COLO829 (cell line): ENCODE measurements at regions not wholly inside any gene's neighbourhood (a gene's known extent, or its start where the extent isn't known, plus 50 kb on each side); places are given as distances from the start of the nearest gene placed in this dataset.
"Not testable (repeated sequence)": the region's sequence is repeated elsewhere in the genome, so short reads cannot be mapped to it uniquely, and the experiment has no call there.

Experiments
- DNase-seq: peaks from one replicate; pipeline ENCODE4 v3.0.0; 2012; ENCODE audit warnings: low spot score

DNA sequence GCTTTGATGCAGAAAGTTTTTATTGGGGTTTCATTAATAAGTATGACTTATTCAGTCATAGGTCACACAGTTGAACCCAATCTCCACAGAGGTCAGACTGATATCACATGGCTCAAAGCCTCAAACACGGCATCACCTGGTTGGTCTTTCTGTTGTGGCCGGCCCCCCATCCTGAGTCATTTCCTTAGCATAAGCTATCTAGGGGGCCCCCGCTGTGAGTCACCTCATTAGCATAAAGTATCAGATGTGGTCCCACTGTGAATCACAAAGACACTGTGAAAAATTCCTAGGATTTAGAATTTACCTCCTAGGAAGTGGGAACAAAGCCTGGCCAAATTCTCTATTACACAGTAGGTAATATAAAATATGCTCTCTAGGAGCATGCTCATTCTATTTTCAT is 502.2 kb downstream of the PYDC2 start:
- peak; percentile 27 for DNase-seq

DNA sequence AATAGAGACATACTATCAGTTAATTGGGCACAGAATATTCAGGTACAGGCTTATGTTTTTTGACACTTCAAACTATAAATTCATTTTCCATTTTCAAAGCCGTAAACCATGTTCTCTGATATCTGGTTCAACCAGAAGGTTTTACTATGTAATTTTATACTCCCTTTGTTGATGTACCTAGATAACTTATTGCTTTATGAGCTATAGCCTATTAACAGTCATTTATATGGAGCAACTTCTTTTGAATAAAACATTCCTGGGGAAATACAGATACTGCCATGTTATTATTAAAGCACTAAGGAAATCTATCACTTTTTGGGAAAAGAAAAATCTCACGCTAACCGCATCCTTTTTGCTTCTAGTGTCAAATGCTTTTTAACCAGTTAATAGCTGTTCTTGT is 505.6 kb downstream of the PYDC2 start:
- no peak for DNase-seq

DNA sequence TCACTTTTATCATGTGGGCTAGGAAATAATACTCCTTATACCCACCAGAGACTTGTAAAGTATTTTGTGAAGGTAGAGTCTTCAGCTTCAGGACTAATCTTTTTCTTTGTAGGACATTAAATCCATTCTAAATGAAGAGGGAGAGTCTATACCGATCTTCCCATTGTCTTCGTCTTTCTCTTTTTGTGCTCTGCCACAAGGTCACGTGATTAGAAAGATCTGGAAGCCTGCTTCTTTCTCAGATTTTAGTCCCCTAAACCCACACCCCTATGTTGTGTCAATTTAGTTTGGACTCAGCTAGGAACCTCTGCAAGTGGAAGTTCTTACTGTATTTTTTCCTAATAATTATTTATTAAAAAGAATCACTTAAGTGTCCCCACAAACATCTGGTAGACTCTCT is 507.3 kb downstream of the PYDC2 start:
- DNase-seq = no peak

DNA sequence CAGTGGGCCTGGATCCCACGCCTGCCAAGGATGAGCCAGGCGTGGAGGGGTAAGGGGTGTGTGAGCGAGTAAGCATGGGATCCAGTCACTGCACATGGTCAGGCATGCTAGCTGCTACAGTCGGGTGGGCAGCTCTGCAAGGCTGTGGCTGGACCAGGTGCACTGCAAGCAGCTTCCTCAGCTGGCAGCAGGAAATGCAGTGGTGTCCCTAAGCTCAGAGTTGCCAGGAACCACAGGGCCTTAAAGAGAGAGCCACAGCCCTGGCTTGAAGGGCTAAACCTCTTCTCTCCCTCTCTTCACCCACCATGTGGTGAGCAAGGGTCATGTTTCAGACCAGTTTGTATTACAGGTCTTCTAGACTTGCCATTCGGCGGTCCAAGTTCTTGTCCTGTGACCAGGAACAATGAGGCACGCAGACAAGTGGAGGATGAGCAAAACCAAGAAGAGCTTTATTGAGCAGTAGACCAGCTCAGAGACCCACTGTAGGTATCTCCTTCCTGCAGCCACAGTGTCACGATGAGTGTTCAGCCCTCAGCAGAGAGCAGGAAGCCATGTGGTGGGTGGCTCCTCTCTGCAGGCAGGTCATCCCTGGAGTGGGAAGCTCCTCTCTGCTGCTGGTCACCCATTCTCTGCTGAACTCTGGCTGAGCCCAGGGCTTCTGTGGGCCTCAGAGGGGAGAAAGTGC is 511.9 kb downstream of the PYDC2 start:
- no peak for DNase-seq

DNA sequence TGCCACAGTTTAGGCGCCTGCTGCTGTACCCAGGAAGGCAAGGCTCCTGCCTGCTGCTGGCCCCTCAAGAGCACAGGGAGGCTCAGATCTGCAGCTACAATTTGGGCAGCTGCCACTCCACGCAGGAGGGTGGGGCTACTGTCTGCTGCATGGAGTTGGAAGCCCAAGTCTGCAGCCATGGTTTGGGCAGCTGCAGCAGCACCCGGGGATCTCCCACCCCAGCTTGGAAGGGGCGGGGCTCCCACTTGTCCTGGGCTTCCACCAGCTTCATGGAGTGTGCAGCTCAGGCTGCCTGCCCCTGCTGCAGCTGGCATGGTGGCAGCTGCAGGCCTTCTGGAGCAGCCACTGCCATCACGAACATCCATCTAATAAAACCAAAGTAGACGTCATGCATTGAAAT is 512.9 kb downstream of the PYDC2 start:
- DNase-seq = no peak

DNA sequence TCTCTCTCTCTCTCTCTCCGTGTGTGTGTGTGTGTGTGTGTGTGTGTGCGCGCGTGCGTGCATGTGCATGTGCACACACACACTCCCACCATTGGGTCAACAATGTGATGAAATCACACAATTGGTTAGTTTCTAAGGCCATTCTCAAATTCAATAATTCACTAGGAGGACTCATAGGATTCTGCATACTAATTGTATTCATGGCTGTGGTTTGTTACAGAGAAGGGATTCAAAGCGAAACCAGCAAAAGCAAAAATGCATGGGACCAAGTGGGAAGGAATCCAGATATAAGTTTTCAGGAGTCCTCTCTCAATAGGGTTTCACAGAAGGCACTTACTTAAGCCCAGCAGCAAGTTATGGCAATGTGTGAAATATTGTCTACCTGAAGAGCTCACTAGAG is 515.0 kb downstream of the PYDC2 start:
- no peak for DNase-seq

DNA sequence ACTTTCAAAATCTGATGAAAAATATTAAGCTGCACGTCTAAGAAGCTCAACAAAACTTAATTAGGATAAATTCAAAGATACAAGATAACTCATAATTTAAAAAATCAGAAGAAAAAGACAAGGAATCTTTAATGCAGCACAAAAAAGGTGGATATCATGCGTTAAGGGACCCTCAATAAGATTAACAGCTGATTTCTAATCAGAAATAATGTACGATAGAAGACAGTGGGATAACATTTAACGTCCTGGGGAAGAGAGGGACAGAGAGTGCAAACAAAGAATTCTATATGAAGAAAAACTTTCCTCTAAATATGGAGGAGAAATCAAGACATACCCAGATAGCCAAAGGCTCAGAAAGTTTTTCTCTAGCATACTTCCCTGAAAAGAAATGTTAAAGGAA is 519.5 kb downstream of the PYDC2 start:
- no peak for DNase-seq

DNA sequence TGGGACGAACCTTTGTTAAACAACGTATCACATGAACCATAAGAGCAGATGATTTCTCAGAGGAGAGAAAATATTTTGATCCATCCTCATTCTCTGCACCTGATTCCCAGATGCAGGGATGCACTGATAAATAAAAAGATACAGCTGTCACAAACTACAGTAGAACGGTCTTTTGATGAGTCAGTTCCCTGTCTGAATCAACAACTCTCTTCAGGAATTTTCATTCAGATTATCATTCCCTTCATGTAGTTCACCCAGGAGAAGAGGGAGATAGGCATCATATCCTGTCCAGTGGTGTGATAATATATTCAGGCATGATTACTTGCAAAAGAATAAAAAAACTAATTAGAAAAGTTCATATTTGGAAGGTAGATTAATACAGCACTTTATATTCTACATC is 521.5 kb downstream of the PYDC2 start:
- DNase-seq = no peak

DNA sequence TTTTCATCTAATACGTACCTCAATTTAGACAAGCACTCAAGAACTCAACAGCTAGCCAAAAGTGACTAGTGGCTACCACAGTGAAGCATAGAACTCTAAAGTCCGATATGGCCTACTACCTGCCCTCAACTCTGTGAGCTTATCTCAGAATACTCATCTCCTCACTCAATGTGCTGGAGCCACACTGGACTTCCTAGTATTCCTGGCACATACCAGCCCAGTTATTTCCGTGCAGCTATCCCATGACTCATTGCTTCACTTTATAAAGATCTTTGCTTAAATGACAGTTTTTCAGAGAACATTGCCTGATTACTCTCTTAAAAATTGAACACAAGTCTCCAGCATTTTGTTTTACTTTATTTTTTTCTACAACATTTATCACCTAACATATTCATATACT is 524.7 kb downstream of the PYDC2 start:
- DNase-seq = no peak

DNA sequence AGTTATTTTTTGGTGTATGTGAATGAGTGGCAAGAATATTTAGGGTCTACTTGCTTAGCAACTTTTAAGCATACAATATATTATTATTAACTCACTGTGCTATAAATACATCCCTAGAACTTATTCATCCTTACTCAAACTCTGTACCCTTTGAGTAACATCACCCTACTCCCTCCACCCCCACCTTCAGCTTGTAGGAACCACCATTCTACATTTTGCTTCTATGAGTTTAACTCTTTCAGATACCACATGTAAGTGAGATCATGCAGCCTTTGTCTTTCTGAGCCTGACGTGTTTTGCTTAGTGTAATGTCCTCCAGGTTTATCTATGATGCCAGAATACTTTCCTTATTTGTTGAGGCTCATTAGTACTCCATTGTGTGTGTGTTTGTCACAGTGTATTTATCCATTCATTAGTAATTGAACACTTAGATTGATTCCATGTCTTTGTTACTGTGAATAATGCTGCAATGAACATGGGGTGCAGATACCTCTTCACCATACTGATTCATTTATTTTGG is 526.9 kb downstream of the PYDC2 start:
- no peak for DNase-seq

DNA sequence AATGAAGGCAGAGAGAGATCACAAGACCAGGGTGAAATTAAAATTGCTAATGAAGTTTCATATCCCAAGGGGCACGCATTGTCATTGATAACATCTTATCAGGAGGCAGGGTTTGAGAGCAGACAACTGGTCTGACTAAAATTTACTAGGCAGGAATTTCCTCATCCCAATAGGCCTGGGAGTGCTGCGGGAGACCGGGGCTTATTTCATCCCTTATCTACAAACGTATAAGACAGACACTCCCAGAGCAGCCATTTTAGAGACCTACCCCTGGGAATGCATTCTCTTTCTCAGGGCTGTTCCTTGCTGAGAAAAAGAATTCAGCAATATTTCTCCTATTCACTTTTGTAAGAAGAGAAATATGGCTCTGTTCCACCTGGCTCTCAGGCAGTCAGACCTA is 533.0 kb downstream of the PYDC2 start:
- DNase-seq = not testable (repeated sequence)

DNA sequence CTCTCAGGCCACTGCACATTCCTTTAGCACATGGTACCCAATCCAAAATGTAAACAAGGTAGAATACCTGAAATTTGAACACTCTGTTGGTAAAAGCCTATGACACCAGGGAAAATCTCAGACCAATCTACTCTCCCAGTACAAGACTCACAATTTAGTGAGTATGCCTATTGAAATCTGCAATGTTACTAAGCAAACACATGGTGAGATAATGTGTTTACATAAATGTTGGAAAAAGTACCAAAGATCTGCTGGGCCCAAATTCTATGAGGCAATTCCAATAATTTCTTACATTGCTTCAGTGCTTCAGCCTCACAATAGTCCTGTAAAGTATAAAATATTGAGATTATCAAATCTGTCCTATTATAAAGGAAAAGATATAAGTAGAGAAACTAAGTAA is 536.1 kb downstream of the PYDC2 start:
- no peak for DNase-seq

DNA sequence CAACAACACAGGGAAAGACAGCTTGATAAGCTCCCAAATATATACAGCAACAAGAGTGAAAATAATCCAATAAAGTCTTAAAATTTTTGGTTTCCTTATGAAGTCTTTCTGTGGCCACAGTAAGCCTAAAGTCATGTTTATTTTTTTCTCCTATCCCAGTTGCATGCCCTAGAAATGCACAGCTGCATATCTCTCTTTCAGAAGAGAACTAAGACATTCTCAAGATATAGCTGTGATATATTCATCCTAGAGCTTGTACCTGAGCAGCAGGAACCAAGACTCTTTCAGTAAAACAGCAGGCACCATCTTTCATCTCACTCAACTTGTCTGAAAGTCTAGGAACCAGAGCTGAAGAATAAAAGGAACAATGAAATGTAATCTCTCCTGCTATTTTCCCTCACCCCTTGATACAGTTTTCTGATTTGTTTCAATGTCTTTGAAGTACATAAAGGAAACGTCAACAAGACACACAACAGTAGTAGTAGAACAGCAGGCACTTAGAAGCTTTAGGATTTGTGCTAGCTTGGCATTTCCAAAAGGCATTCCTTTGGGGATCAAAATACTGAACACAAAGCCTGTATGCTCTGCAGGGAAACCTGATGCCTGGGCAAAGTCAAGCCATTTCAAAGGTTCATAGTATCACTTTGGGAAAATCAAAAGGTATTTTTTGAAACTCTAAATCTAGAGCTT is 536.8 kb downstream of the PYDC2 start:
- DNase-seq = no peak

DNA sequence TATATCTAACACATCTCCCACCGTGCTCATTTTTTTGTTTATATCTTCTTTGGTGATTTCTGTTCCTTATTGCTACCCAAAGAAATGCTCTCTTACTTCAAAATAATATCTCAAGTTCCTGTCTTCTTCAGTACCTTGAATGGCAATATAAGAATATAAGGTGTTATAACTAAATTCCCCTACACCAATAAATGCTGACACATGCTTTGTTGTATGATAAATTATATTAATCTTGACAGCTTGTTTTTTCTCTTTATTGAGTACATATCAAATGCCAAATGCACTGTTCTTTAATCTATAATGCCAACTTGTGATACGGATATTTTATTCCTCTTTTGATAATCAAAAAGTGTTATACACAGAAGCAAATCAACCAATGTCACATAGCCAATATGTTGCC is 540.3 kb downstream of the PYDC2 start:
- DNase-seq = no peak

DNA sequence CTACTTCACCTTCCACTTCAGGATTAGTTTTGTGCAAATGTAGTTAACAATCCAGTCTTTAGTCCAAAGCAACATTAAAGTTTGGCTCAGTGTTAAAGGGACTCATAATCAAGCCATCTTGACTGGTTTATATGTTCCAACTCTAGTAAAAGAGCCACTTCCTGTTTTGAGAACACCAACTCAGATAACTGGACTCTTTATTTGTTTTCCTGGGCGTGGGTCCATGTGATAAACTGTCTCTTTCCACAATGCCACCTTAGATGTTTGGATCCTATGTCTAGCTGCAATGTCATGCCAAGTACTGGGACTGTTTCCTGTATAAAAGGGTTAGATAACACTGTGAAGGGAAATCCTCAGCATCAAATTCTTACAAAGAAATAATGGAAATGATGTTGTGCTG is 545.0 kb downstream of the PYDC2 start:
- DNase-seq = peak; percentile 12

DNA sequence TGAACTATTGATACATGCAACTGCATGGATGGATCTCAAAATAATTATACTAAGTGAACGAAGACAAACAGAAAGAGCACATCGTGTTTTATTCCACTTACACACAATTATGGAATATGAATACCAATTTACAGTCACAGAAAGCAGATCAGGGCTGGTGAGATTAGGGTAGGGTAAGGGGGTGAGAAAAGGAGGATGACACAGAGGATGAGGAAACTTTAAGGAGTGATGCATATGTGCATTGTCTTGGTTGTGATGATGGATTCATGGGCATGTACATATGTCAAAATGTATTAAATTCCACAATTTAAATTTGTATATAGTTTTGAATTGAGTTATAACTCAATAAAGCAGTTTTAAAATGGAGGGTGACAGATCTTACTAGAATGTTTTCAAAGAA is 548.9 kb downstream of the PYDC2 start:
- no peak for DNase-seq

DNA sequence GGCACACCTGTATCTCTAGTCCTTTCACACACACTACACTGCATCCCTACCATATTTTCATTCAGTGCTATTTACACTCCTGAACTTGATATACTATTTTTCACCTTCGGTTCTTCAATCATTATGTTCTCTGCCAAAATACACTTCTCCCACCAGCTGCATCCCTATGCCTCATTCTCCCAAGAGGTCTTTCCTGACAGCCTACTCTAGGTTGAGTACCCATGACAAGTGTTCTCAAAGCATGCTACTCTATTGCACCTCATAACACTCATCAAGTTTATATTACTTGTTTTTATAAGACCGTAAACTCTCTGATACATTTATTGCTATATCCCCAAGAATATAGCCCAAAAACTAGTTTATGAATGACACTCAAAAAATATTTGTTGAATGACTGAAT is 549.5 kb downstream of the PYDC2 start:
- no peak for DNase-seq

DNA sequence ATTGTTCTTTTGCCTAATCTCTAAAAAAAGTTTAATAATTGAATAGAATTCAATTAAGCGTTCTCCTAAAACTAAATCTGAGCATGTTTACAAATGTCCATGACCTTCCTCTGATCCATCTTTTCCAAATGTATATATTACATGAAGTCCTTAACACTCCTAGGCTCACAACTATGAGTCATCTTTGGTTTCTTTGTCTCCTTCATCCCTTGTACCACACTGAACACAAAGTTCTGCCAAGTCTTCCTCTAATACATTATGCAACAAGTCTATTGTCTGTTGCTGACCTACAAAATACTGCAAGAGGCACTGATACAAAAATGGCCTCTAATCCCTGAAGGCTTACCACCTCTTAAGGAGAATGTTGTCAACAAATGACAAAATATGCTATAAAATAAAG is 550.2 kb downstream of the PYDC2 start:
- no peak for DNase-seq

DNA sequence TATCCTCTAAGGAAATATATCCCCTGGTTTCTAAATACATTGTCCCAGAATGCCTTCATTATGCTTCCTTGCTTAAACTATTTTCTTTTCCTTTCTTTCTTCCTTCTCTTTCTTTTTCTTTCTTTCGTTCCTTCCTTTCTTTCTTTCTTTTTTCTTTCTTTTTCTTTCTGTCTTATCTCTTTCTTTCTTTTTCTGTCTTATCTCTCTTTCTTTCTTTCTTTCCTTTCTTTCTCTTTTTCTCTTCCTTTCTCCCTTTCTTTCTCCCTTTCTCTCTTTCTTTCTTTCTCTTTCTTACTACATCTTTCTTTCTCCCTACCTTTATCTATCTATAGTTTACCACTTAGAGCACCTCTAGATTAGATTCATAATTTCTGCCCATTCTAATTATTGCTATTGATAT is 552.1 kb downstream of the PYDC2 start:
- no peak for DNase-seq

DNA sequence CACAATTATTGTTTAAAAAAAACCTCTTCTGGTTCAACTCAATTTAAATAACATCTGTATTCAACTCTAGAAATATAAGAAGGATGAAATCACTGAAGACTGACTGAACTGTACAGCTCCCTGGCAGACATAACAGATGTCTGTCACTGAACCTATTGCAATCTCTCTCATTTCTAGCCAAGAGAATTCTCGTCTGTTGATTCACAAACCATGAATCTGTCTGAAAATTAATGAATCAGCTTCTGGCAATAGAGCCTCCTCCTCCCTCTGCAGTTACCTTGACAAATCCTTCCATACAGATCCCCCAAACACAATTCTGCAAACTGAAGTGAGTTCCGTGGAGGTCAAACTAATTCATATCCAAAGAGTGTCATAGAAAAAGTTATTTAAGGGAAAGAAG is 561.4 kb downstream of the PYDC2 start:
- no peak for DNase-seq

DNA sequence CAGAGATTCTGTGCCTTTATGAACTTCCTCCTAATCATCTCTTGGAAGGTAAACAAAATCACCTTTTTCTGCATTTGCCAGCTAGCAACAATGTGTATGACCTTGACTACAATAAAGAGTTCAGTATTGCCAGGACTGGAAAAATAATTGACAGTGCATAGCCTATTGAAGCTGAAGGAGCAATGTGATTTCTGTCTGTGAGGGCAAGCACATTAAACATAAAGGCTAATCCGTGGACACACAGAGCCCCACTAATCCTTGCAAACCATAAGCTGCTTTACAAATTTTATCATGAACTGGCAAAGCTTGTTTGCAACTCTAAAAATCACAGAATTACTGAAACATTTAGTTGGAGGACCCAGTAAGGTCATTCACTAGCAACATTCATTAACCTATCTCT is 563.8 kb downstream of the PYDC2 start:
- no peak for DNase-seq

DNA sequence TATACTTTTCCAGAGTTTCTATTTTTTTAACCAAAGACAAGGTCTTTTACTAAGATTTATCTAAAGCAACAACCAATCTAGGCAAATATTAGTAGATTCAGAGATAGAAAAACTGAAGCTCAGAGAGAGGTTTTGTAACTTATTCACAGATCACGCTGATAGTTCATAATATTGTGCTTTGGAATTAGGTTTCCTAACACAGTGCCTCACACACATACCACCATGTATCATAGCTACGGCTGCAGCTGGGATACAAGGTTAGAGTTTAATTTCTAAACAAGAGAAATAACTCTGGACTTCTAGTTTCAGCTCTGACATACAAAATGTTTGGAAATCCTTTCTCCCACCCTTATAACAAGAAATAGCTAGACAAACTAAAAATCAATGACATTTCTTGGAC is 565.7 kb downstream of the PYDC2 start:
- no peak for DNase-seq

DNA sequence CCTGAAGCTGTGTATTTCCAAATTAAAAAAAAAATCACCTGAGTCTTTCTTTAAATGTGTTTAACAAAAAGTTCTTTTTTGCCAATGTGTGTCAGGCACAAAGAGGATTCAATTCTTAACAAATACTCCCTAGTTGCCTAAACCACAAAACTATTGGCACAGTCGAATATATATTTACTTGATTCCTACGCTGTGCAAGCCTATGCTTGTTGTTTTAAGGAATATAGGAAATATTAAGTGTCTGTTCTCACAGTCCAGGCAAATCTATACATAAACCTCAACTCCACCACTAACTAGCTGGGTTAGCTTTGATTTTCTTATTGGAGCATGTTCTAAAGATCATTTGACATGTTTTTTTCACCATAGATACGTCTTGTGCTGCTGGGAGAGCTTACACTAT is 571.0 kb downstream of the PYDC2 start:
- DNase-seq = no peak

DNA sequence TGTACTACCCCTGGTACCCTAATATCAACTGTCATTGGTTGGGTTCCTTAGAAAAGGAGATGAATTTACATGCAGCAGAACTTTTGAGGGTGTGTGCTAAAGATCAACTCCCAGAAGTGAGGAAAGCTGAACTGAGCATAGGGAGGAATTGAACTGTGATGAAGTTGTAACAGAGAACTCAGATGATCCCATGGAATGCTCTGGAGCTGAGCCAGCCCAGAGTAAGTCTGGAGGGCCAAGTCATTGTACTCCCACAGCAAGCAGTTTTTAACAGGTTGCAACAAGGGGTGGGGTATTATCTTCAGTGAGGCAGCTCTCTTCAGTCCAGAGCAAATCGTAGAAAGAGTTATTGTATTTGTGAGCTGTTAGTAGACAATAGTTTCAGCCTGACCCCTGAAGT is 572.3 kb downstream of the PYDC2 start:
- DNase-seq = no peak
